SK-N-MC (cell line): ENCODE measurements at regions not wholly inside any gene's neighbourhood (a gene's known extent, or its start where the extent isn't known, plus 50 kb on each side); places are given as distances from the start of the nearest gene placed in this dataset.

Experiments
- EZH2 ChIP-seq: fragments of 200-600 bp; sonication (generic); IDR thresholded peaks from one replicate; pipeline ENCODE4 v1.6.1; 2017; ENCODE audit warnings: antibody characterized with exemption
- POLR2AphosphoS5 ChIP-seq: IDR thresholded peaks from 2 replicates; pipeline ENCODE4 v1.6.1; 2012; ENCODE audit warnings: mild to moderate bottlenecking, low read depth, low read length, borderline replicate concordance

GRCh38 chr5:6107675-6108539 lies 270.4 kb downstream of the MED10 start:
- TF ChIP-seq POLR2AphosphoS5, result no peak
- no peak for TF ChIP-seq EZH2
